ENCODE measurements at regions not wholly inside any gene's neighbourhood (a gene's known extent, or its start where the extent isn't known, plus 50 kb on each side); places are given as distances from the start of the nearest gene placed in this dataset.
"Not testable (repeated sequence)": the region's sequence is repeated elsewhere in the genome, so short reads cannot be mapped to it uniquely, and the experiment has no call there.

DNA sequence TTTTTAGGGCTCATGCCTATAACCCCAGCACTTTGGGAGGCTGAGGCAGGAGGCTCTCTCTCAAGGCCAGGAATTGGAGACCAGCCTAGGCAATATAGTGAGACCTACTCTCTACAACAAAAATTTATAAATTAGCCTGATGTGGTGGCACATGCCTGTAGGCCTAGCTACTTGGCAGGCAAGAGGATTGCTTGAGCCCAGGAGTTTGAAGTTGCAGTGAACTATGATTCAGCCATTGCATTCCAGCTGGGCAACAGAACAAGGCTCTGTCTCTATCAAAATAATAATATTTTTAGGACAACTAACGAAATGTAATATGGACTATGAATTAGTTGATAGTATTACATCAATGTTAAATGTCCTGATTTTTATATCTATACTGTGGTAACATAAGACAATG lies 68.8 kb upstream of the ARID1A start:
- no peak overlapping the region for H3K4me3 Mint-ChIP-seq
- no peaks in the 10 kb centered on the region for H3K36me3 Mint-ChIP-seq (ENCODE audit: low read depth)
- H3K27ac Mint-ChIP-seq: no peak overlapping the region
- no peaks in the 10 kb centered on the region for H3K27me3 Mint-ChIP-seq (ENCODE audit: low read depth)
- DNase-seq: no peak
- intact Hi-C loops (cut with micrococcal nuclease): no loop called here
- peaks cover under 1% of the 10 kb centered on the region for H3K4me1 Mint-ChIP-seq (ENCODE audit: low read depth)
- CTCF ChIA-PET: no interaction called here
- no peaks in the 10 kb centered on the region for H3K9me3 Mint-ChIP-seq

- CTCF ChIA-PET: no interaction called here
- no peaks in the 10 kb centered on the region for H3K27me3 Mint-ChIP-seq (ENCODE audit: low read depth)
- no peak overlapping the region for H3K27ac Mint-ChIP-seq
These were observed 67.9 kb upstream of the ARID1A start for GRCh38 chr1:26627954-26628353.

GRCh38 chr1:26630634-26631033 lies 65.2 kb upstream of the ARID1A start:
- peaks cover 1% of the 10 kb centered on the region for H3K36me3 Mint-ChIP-seq (ENCODE audit: low read depth)
- intact Hi-C loops (cut with micrococcal nuclease): no loop called here
- no peak overlapping the region for H3K27ac Mint-ChIP-seq
- peaks cover 3% of the 10 kb centered on the region for H3K9me3 Mint-ChIP-seq
- H3K4me1 Mint-ChIP-seq (ENCODE audit: low read depth): no peaks in the 10 kb centered on the region
- H3K27me3 Mint-ChIP-seq (ENCODE audit: low read depth): no peaks in the 10 kb centered on the region
- no peak for DNase-seq
- CTCF ChIA-PET: interaction anchor here (0.8 kb wide), 1 partner anchor 249 kb away, joined by 3 read pairs; no protein-coding TSS in a partner anchor
- no peak overlapping the region for H3K4me3 Mint-ChIP-seq

More at GRCh38 chr1:26627954-26628353, 67.9 kb upstream of the ARID1A start:
- Mint-ChIP-seq H3K36me3 (ENCODE audit: low read depth) (peaks cover 1% of the 10 kb centered on the region), H3K9me3 (peaks cover 3% of the 10 kb centered on the region), H3K4me1 (ENCODE audit: low read depth) (no peaks in the 10 kb centered on the region), H3K4me3 (no peak overlapping the region)
- no peak for DNase-seq
- intact Hi-C loops (cut with micrococcal nuclease): no loop called here

GRCh38 chr1:26635800-26636199 lies 60.0 kb upstream of the ARID1A start:
- intact Hi-C loops (cut with micrococcal nuclease); H3K4me3 Mint-ChIP-seq; H3K27ac Mint-ChIP-seq; H3K9me3 Mint-ChIP-seq; H3K36me3 Mint-ChIP-seq (ENCODE audit: low read depth); DNase-seq; H3K4me1 Mint-ChIP-seq (ENCODE audit: low read depth); CTCF ChIA-PET; H3K27me3 Mint-ChIP-seq (ENCODE audit: low read depth): not testable (repeated sequence)

GRCh38 chr1:26645734-26646133 lies 50.1 kb upstream of the ARID1A start:
- Mint-ChIP-seq H3K9me3 (no peaks in the 10 kb centered on the region), H3K36me3 (ENCODE audit: low read depth) (no peaks in the 10 kb centered on the region), H3K27ac (no peak overlapping the region), H3K4me3 (no peak overlapping the region), H3K27me3 (ENCODE audit: low read depth) (no peaks in the 10 kb centered on the region), H3K4me1 (ENCODE audit: low read depth) (no peaks in the 10 kb centered on the region)
- no peak for DNase-seq
- intact Hi-C loops (cut with micrococcal nuclease): no loop called here
- CTCF ChIA-PET: no interaction called here

Data from activated naive CD4-positive, alpha-beta T cell treated with anti-CD3 and anti-CD28 coated beads for 36 hours (primary cell).